Keratinocyte (primary cell): ENCODE measurements at regions not wholly inside any gene's neighbourhood (a gene's known extent, or its start where the extent isn't known, plus 50 kb on each side); places are given as distances from the start of the nearest gene placed in this dataset.

ENCODE experiments used
- DNase-seq: peaks from one replicate; pipeline ENCODE4 v3.0.0-alpha.2; 2011; ENCODE audit warnings: low read depth, missing footprints, low spot score
- FAIRE-seq: peaks from 2 replicates; lab custom pipeline; 2011; peaks lifted over from hg19 to GRCh38; lab: Jason Lieb, UNC
- H2AFZ ChIP-seq: 2 replicates; pipeline ENCODE4 v1.6.0; 2012; ENCODE audit warnings: low read length, control low read depth, inconsistent platforms; ENCODE audit not compliant: control insufficient read depth
- H3K27ac ChIP-seq: 2 replicates; pipeline ENCODE4 v1.5.1; 2011; ENCODE audit warnings: low read length; ENCODE audit not compliant: control insufficient read depth, insufficient read depth
- H3K27me3 ChIP-seq: 3 replicates; pipeline ENCODE4 v1.6.0; 2011; ENCODE audit warnings: low read length; ENCODE audit not compliant: control insufficient read depth, insufficient read depth; ENCODE audit errors: extremely low read depth
- H3K36me3 ChIP-seq, 2 experiments: 2 replicates in 1 of 2; 3 replicates in 1 of 2; pipeline ENCODE4 v1.5.1; 2011; ENCODE audit warnings: low read length in 2 of 2, mild to moderate bottlenecking in 1 of 2; ENCODE audit not compliant: control insufficient read depth in 2 of 2, insufficient read depth in 2 of 2; ENCODE audit errors: extremely low read depth in 1 of 2
- H3K4me1 ChIP-seq: 3 replicates; pipeline ENCODE4 v1.5.1; 2011; ENCODE audit warnings: low read length; ENCODE audit not compliant: control insufficient read depth, insufficient read depth; ENCODE audit errors: extremely low read depth
- H3K4me2 ChIP-seq: 3 replicates; pipeline ENCODE4 v1.6.0; 2011; ENCODE audit warnings: low read depth, low read length; ENCODE audit not compliant: control insufficient read depth, insufficient read depth; ENCODE audit errors: extremely low read depth
- H3K4me3 ChIP-seq, 3 experiments: fragments of 200-600 bp in 1 of 3; sonication (generic) in 1 of 3; 2 replicates in 2 of 3; 3 replicates in 1 of 3; pipeline ENCODE4 v1.5.1; 2011 to 2016; ENCODE audit warnings: low read length in 3 of 3, mild to moderate bottlenecking in 3 of 3, control low read depth in 2 of 3, inconsistent platforms in 1 of 3, low read depth in 1 of 3, mixed read lengths in 1 of 3, mixed run types in 1 of 3, moderate library complexity in 1 of 3; ENCODE audit not compliant: control insufficient read depth in 2 of 3, insufficient read depth in 2 of 3; ENCODE audit errors: extremely low read depth in 1 of 3
- H3K79me2 ChIP-seq: 2 replicates; pipeline ENCODE4 v1.6.0; 2012; ENCODE audit warnings: low read length; ENCODE audit not compliant: control insufficient read depth, insufficient read depth
- H3K9ac ChIP-seq: 3 replicates; pipeline ENCODE4 v1.6.0; 2011; ENCODE audit warnings: low read length; ENCODE audit not compliant: control insufficient read depth, insufficient read depth; ENCODE audit errors: extremely low read depth
- H3K9me1 ChIP-seq: 3 replicates; pipeline ENCODE4 v1.6.0; 2011; ENCODE audit warnings: low read length; ENCODE audit not compliant: control insufficient read depth, insufficient read depth; ENCODE audit errors: extremely low read depth
- H3K9me3 ChIP-seq: 2 replicates; pipeline ENCODE4 v1.5.1; 2012; ENCODE audit warnings: low read depth, low read length; ENCODE audit not compliant: control insufficient read depth
- H4K20me1 ChIP-seq: 3 replicates; pipeline ENCODE4 v1.6.0; 2011; ENCODE audit warnings: low read length; ENCODE audit not compliant: control insufficient read depth, insufficient read depth; ENCODE audit errors: extremely low read depth
- CTCF ChIP-seq, 3 experiments: IDR thresholded peaks in 1 of 3; conservative IDR thresholded peaks in 1 of 3; optimal IDR thresholded peaks in 1 of 3; 2 replicates in 2 of 3; 3 replicates in 1 of 3; pipeline versions ENCODE3 to v1.5.1; 2011; ENCODE audit warnings: low read length in 3 of 3, mild to moderate bottlenecking in 3 of 3, moderate library complexity in 2 of 3, control low read depth in 1 of 3, inconsistent platforms in 1 of 3; ENCODE audit not compliant: insufficient read depth in 2 of 3; ENCODE audit errors: extremely low read depth in 1 of 3
- EZH2 ChIP-seq: IDR thresholded peaks from one replicate; pipeline ENCODE4 v1.6.1; 2012; ENCODE audit warnings: inconsistent platforms, mild to moderate bottlenecking, low read length, moderate library complexity
- dilution Hi-C: fragments of 300-500 bp; cut with MboI; formaldehyde crosslinking; loops from one replicate; pipeline ENCODE4 v1.7.0; 2020; ENCODE audit warnings: low sequenced_read_pairs; ENCODE audit not compliant: extremely low pct_ligation_motif_present

- no peaks in the 10 kb centered on the region for H3K36me3 ChIP-seq
- dilution Hi-C loops, result no loop called here
- no peaks in the 10 kb centered on the region for H3K4me1 ChIP-seq
- H3K4me2 ChIP-seq, result no peak overlapping the region
- H3K9ac ChIP-seq, result no peak overlapping the region
- TF ChIP-seq CTCF (optimal IDR thresholded peaks at IDR 0.05 in 1 of 3, IDR thresholded peaks at IDR 0.05 in 1 of 3, conservative IDR thresholded peaks at IDR 0.05 in 1 of 3; ENCODE audit: extremely low read depth in 1 of 3, insufficient read depth in 2 of 3, low read length in 3 of 3), result no peak
- no peak for TF ChIP-seq EZH2
- H3K27me3 ChIP-seq, result no peaks in the 10 kb centered on the region
- H3K4me3 ChIP-seq, result no peak overlapping the region
- H3K27ac ChIP-seq, result no peak overlapping the region
- H4K20me1 ChIP-seq, result no peaks in the 10 kb centered on the region
- DNase-seq (no peak), FAIRE-seq (no peak)
- no peaks in the 10 kb centered on the region for H3K79me2 ChIP-seq
- no peaks in the 10 kb centered on the region for H3K9me1 ChIP-seq
- H2AFZ ChIP-seq, result no peak overlapping the region
- no peaks in the 10 kb centered on the region for H3K9me3 ChIP-seq
These were observed 59.7 kb upstream of the SAMD5 start for GRCh38 chr6:147448775-147449174.

- H3K4me1 ChIP-seq, result no peaks in the 10 kb centered on the region
- FAIRE-seq, result no peak
- H3K27ac ChIP-seq, result no peak overlapping the region
- no peak overlapping the region for H3K4me2 ChIP-seq
- H3K9me3 ChIP-seq, result no peaks in the 10 kb centered on the region
- no peak for DNase-seq
- no peaks in the 10 kb centered on the region for H3K79me2 ChIP-seq
- H4K20me1 ChIP-seq, result no peaks in the 10 kb centered on the region
- dilution Hi-C loops, result no loop called here
- no peak overlapping the region for H3K4me3 ChIP-seq
- no peaks in the 10 kb centered on the region for H3K9me1 ChIP-seq
- no peak overlapping the region for H2AFZ ChIP-seq
- TF ChIP-seq CTCF (optimal IDR thresholded peaks at IDR 0.05 in 1 of 3, IDR thresholded peaks at IDR 0.05 in 1 of 3, conservative IDR thresholded peaks at IDR 0.05 in 1 of 3; ENCODE audit: extremely low read depth in 1 of 3, insufficient read depth in 2 of 3, low read length in 3 of 3), result no peak
- TF ChIP-seq EZH2, result no peak
- H3K9ac ChIP-seq, result no peak overlapping the region
- H3K27me3 ChIP-seq, result no peaks in the 10 kb centered on the region
- no peaks in the 10 kb centered on the region for H3K36me3 ChIP-seq
These were observed 58.9 kb upstream of the SAMD5 start for GRCh38 chr6:147449405-147450161.
